ENCODE measurements at regions not wholly inside any gene's neighbourhood (a gene's known extent, or its start where the extent isn't known, plus 50 kb on each side); places are given as distances from the start of the nearest gene placed in this dataset.

- TF ChIP-seq CTCF (conservative IDR thresholded peaks at IDR 0.05; ENCODE audit: low read depth in 2 of 2) (no peak), EZH2phosphoT487 (IDR thresholded peaks at IDR 0.05; ENCODE audit: unreplicated experiment) (no peak), REST (IDR thresholded peaks at IDR 0.05; ENCODE audit: unreplicated experiment) (no peak), CREB1 (CRISPR knock-in tag; IDR thresholded peaks at IDR 0.05; ENCODE audit: low read depth) (no peak), ZNF114 (CRISPR knock-in tag; IDR thresholded peaks at IDR 0.05) (no peak), POLR2AphosphoS5 (IDR thresholded peaks at IDR 0.05; ENCODE audit: low read depth) (no peak), STAT1 (IDR thresholded peaks at IDR 0.05; ENCODE audit: unreplicated experiment) (no peak), ZNF331 (CRISPR knock-in tag; IDR thresholded peaks at IDR 0.05; ENCODE audit: low read depth) (no peak), EZH2 (IDR thresholded peaks at IDR 0.05; ENCODE audit: low read depth, unreplicated experiment) (no peak), ETS1 (IDR thresholded peaks at IDR 0.05) (no peak), ZNF462 (CRISPR knock-in tag; IDR thresholded peaks at IDR 0.05) (no peak), JUNB (IDR thresholded peaks at IDR 0.05; ENCODE audit: unreplicated experiment) (no peak), NANOG (IDR thresholded peaks at IDR 0.05; ENCODE audit: borderline replicate concordance) (no peak)
- Histone ChIP-seq H3K27me3 (ENCODE audit: insufficient read depth) (no peaks in the 10 kb centered on the region), H2AFZ (0 out of 2 replicates have a peak overlapping the region, but pooled peaks have one; percentile 43), H3K27ac (ENCODE audit: low read depth) (no peak overlapping the region), H3K4me3 (no peak overlapping the region), H3K9me2 (ENCODE audit: insufficient read depth) (no peaks in the 10 kb centered on the region), H4K20me1 (replicated peaks; ENCODE audit: insufficient read depth) (no peaks in the 10 kb centered on the region), H3K4me2 (no peak overlapping the region), H3K36me3 (ENCODE audit: insufficient read depth) (no peaks in the 10 kb centered on the region), H3K4me1 (ENCODE audit: insufficient read depth) (no peaks in the 10 kb centered on the region), H3K79me2 (replicated peaks; ENCODE audit: insufficient read depth) (no peaks in the 10 kb centered on the region), H3F3A (replicated peaks; ENCODE audit: low read depth) (no peaks in the 10 kb centered on the region)
- no peak for DNase-seq (ENCODE audit: low spot score)
- Mint-ChIP-seq H3K36me3 (ENCODE audit: low read depth) (no peaks in the 10 kb centered on the region), H3K9me3 (peaks cover 5% of the 10 kb centered on the region; the same call in 1 of the 3 replicates), H3K4me3 (no peak overlapping the region), H3K4me1 (peaks cover 16% of the 10 kb centered on the region), H3K27me3 (ENCODE audit: insufficient read depth, low read depth, poor library complexity) (peaks cover 2% of the 10 kb centered on the region), H3K27ac (no peak overlapping the region)
- ATAC-seq: no peak
Measured at GRCh38 chr16:5502944-5503343, 405.3 kb upstream of the EEF2KMT start.
